ENCODE measurements at regions not wholly inside any gene's neighbourhood (a gene's known extent, or its start where the extent isn't known, plus 50 kb on each side); places are given as distances from the start of the nearest gene placed in this dataset.
A peak's percentile ranks its signal among the peaks of the same experiment; 100 is the strongest.

GRCh38 chr14:103230658-103231334 lies 103.2 kb upstream of the EIF5 start:
- no peak for DNase-seq (ENCODE audit: low read depth in 2 of 2)

- no peak for DNase-seq (ENCODE audit: low read depth in 2 of 2)
These were observed 102.5 kb upstream of the EIF5 start for GRCh38 chr14:103231376-103232019.

- DNase-seq (ENCODE audit: low read depth in 2 of 2), result no peak
These were observed 101.8 kb upstream of the EIF5 start for GRCh38 chr14:103232031-103232808.

- no peak for DNase-seq (ENCODE audit: low read depth in 2 of 2)
These were observed 101.2 kb upstream of the EIF5 start for GRCh38 chr14:103232831-103233319.

- no peak for DNase-seq (ENCODE audit: low read depth in 2 of 2)
These were observed 100.7 kb upstream of the EIF5 start for GRCh38 chr14:103233328-103233727.

- peak in 1 of 2 donors; percentile 16 for DNase-seq (ENCODE audit: low read depth in 2 of 2)
These were observed 99.2 kb upstream of the EIF5 start for GRCh38 chr14:103234826-103235225.

- DNase-seq (ENCODE audit: low read depth in 2 of 2), result peak; percentile 75 to 81
These were observed 98.5 kb upstream of the EIF5 start for GRCh38 chr14:103235506-103235905.

- no peak for DNase-seq (ENCODE audit: low read depth in 2 of 2)
These were observed 94.3 kb upstream of the EIF5 start for GRCh38 chr14:103239751-103240150.

- no peak for DNase-seq (ENCODE audit: low read depth in 2 of 2)
These were observed 92.5 kb upstream of the EIF5 start for GRCh38 chr14:103241531-103241930.

GRCh38 chr14:103243764-103244737 lies 90.0 kb upstream of the EIF5 start:
- DNase-seq (ENCODE audit: low read depth in 2 of 2), result no peak

GRCh38 chr14:103245624-103246031 lies 88.4 kb upstream of the EIF5 start:
- peak in 1 of 2 donors; percentile 39 for DNase-seq (ENCODE audit: low read depth in 2 of 2)

GRCh38 chr14:103246070-103246469 lies 88.0 kb upstream of the EIF5 start:
- DNase-seq (ENCODE audit: low read depth in 2 of 2), result no peak

GRCh38 chr14:103247169-103247606 lies 86.8 kb upstream of the EIF5 start:
- no peak for DNase-seq (ENCODE audit: low read depth in 2 of 2)

GRCh38 chr14:103250181-103250580 lies 83.9 kb upstream of the EIF5 start:
- no peak for DNase-seq (ENCODE audit: low read depth in 2 of 2)

GRCh38 chr14:103250874-103251273 lies 83.2 kb upstream of the EIF5 start:
- DNase-seq (ENCODE audit: low read depth in 2 of 2), result no peak

- DNase-seq (ENCODE audit: low read depth in 2 of 2), result no peak
These were observed 78.5 kb upstream of the EIF5 start for GRCh38 chr14:103255555-103255954.

- DNase-seq (ENCODE audit: low read depth in 2 of 2), result no peak
These were observed 77.6 kb upstream of the EIF5 start for GRCh38 chr14:103256406-103256805.

GRCh38 chr14:103257211-103257962 lies 76.7 kb upstream of the EIF5 start:
- no peak for DNase-seq (ENCODE audit: low read depth in 2 of 2)

- DNase-seq (ENCODE audit: low read depth in 2 of 2), result no peak
These were observed 75.8 kb upstream of the EIF5 start for GRCh38 chr14:103258211-103258610.

GRCh38 chr14:103259184-103259583 lies 74.9 kb upstream of the EIF5 start:
- no peak for DNase-seq (ENCODE audit: low read depth in 2 of 2)
